Heart left ventricle (tissue), 16 donors: ENCODE measurements at regions not wholly inside any gene's neighbourhood (a gene's known extent, or its start where the extent isn't known, plus 50 kb on each side); places are given as distances from the start of the nearest gene placed in this dataset.

Experiments used
- ATAC-seq, 4 donors: fragments of 200-7000 bp; cut with Tn5 transposase; one replicate each; pipeline ENCODE4 v1.9.1; 2020 to 2022; ENCODE audit warnings: moderate library complexity in 4 of 4, mild to moderate bottlenecking in 3 of 4, moderate number of reproducible peaks in 1 of 4
- DNase-seq, 5 donors: peaks; one replicate each; pipeline ENCODE4 v3.0.0-alpha.2; 2020
- H3K27ac ChIP-seq, 12 donors: fragments of 200-600 bp; sonication (generic) in 4 of 12; one replicate each; pipeline versions ENCODE4 v1.5.0 to v1.8.0; 2016 to 2022; ENCODE audit warnings: mild to moderate bottlenecking in 2 of 12
- H3K27me3 ChIP-seq, 9 donors: fragments of 200-600 bp; sonication (generic) in 2 of 9; one replicate each; pipeline versions ENCODE4 v1.5.1 to v1.8.0; 2016 to 2022; ENCODE audit warnings: mild to moderate bottlenecking in 3 of 9
- H3K36me3 ChIP-seq, 9 donors: fragments of 200-600 bp; sonication (generic) in 2 of 9; one replicate each; pipeline versions ENCODE4 v1.5.0 to v1.8.0; 2018 to 2022; ENCODE audit warnings: mild to moderate bottlenecking in 2 of 9
- H3K4me1 ChIP-seq, 12 donors: fragments of 200-600 bp; sonication (generic) in 4 of 12; one replicate each; pipeline versions ENCODE4 v1.5.0 to v1.8.0; 2016 to 2022; ENCODE audit warnings: mild to moderate bottlenecking in 3 of 12
- H3K4me3 ChIP-seq, 12 donors: fragments of 200-600 bp; sonication (generic) in 4 of 12; one replicate each; pipeline versions ENCODE4 v1.5.0 to v1.8.0; 2017 to 2022; ENCODE audit warnings: mild to moderate bottlenecking in 9 of 12, moderate library complexity in 4 of 12
- H3K9me3 ChIP-seq, 12 donors: fragments of 200-600 bp; sonication (generic) in 4 of 12; one replicate each; pipeline versions ENCODE4 v1.5.0 to v1.8.0; 2016 to 2022; ENCODE audit warnings: mild to moderate bottlenecking in 1 of 12
- POLR2A ChIP-seq, 2 donors: fragments of 450-650 bp; IDR thresholded peaks; one replicate each; pipeline ENCODE4 v1.6.1; 2017; ENCODE audit warnings: antibody characterized with exemption in 2 of 2, mild to moderate bottlenecking in 2 of 2, moderate library complexity in 2 of 2
- WGBS, 4 donors: extraction: QIAGEN DNeasy Blood & Tissue Kit in 2 of 4; methylation state at CpG; one replicate each; pipeline versions ENCODE4 v1.1.5 to v1.1.7; 2013 to 2018; 5-methylcytosine and 5-hydroxymethylcytosine counted together
- intact Hi-C, 10 donors: fragments of 100-400 bp; cut with DNase I; formaldehyde crosslinking; loops; one replicate each; pipeline versions ENCODE4 v1.11.1 to v1.14.2; 2022
- TF ChIP-seq, protein P1 (sequence below), 12 donors: fragments of 200-600 bp; sonication (generic) in 4 of 12; IDR thresholded peaks; one replicate each; pipeline versions ENCODE4 v1.5.0 to v1.8.0; 2018 to 2022; ENCODE audit warnings: antibody characterized with exemption in 12 of 12, mild to moderate bottlenecking in 5 of 12
- donor health status: ischemic (EF 13 %, LVEDD 7.1; RV severe dilation, severe dysfunction).
- donor health status: healthy with polysubstance abuse.
- donor health status: DM: no; HTN: yes; CAD: no.
- donor health status: DM: no; HTN: no; CAD: no.
- donor health status: ischemic (EF 25% LVEDD 6.9; RV normal size, moderate dysfunction).
- donor health status: ischemic (EF 25% LVEDD 5.7; RV mildly dilated, moderate dysfunction).
- donor health status: healthy.
- donor health status: DM: yes; HTN: yes; CAD: no.
- donor health status: ischemic (EF 35%, LVEDD 5.7; RV mildly dilated, moderate dysfunction).
- donor health status: nonischemic (EF 11% LVEDD 7.7; RV severe dilation, severe dysfunction).
- donor health status: DM: yes; HTN: yes; CAD: no.
- donor health status: PGD.
- donor health status: ischemic (EF 29% LVEDD 5.4; RV normal size, mild dysfunction).
- donor health status: nonischemic (EF 23%, LVEDD 6.1; RV moderate dilation, normal function).

DNA sequence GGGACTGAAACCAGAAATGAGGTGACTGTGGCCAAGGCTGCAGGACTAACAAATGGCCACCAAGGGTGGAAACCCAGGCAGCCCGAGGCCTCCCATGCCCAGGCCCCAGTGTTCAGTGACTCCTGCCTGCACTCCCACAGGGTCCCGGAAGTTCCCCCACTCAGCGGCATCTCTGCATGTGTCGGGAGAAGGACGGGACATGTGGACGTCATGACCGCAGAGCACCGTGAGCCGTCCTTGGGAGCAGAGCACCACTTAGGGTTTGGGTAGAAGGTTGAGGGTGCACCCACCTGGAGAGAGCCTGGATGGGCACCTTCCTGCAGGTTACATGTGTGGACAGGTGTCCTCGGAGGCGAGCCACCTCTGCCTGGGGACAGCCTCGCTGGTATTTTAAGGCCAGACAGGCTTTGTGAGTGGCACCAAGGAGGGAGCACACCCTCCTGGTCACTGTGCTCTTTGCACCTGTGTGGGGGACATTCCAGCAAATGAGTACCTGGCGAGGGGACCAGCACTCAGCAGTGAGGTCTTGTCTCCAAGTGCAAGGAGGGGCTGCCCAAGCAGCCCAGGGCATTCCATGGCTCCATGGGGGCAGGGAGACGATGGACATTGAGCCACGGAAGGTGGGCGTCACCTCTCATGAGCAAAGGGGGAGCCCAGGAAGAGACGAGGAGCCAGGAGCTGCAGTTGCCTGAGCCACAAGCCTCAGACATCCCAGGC is 95.3 kb upstream of the TCERG1L start:
- no peak for ATAC-seq
- intact Hi-C loops = no loop called here
- H3K4me1 ChIP-seq = no peaks in the 10 kb centered on the region
- no peak overlapping the region for H3K27ac ChIP-seq
- no peak for TF ChIP-seq POLR2A (IDR thresholded peaks at IDR 0.05)
- TF ChIP-seq, protein P1, sequence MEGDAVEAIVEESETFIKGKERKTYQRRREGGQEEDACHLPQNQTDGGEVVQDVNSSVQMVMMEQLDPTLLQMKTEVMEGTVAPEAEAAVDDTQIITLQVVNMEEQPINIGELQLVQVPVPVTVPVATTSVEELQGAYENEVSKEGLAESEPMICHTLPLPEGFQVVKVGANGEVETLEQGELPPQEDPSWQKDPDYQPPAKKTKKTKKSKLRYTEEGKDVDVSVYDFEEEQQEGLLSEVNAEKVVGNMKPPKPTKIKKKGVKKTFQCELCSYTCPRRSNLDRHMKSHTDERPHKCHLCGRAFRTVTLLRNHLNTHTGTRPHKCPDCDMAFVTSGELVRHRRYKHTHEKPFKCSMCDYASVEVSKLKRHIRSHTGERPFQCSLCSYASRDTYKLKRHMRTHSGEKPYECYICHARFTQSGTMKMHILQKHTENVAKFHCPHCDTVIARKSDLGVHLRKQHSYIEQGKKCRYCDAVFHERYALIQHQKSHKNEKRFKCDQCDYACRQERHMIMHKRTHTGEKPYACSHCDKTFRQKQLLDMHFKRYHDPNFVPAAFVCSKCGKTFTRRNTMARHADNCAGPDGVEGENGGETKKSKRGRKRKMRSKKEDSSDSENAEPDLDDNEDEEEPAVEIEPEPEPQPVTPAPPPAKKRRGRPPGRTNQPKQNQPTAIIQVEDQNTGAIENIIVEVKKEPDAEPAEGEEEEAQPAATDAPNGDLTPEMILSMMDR (IDR thresholded peaks at IDR 0.05) = no peak
- 78 to 85% (median 80%) methylated on average over 12 to 17 of the region's 17 CpGs for WGBS, 4 donors
- DNase-seq = no peak
- no peak overlapping the region for H3K4me3 ChIP-seq
- H3K9me3 ChIP-seq = no peaks in the 10 kb centered on the region
- H3K36me3 ChIP-seq = no peaks in the 10 kb centered on the region
- peaks cover 0 to 15% (median 0%) of the 10 kb centered on the region in 9 donors for H3K27me3 ChIP-seq

DNA sequence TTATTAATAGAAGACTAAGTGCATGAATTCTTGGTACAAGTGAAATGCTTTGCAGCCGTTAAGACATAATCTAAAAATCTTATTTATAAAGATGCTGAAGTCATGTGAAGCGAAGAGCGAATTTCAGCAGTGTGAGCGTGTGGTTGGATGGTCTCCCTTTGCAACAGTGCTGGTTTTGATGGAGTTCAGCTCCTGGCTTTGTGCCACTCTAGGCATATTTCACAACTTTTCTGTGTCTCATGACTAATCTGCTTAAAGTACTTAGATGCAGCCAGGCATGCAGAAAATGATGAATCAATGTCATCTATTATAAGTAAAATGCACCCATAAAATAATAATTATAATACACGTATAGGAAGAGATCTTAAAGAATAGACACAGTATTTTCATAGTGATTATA is 107.2 kb upstream of the TCERG1L start:
- WGBS, 4 donors = 84 to 92% (median 88%) methylated on average over 5 of the region's 5 CpGs
- no peak overlapping the region for H3K4me3 ChIP-seq
- TF ChIP-seq, protein P1 (IDR thresholded peaks at IDR 0.05) = no peak
- no peak for TF ChIP-seq POLR2A (IDR thresholded peaks at IDR 0.05)
- no peaks in the 10 kb centered on the region for H3K4me1 ChIP-seq
- H3K27me3 ChIP-seq = no peaks in the 10 kb centered on the region
- peaks cover 0 to 9% (median 0%) of the 10 kb centered on the region in 12 donors for H3K9me3 ChIP-seq
- ATAC-seq (no peak), DNase-seq (no peak)
- H3K36me3 ChIP-seq = no peaks in the 10 kb centered on the region
- no peak overlapping the region for H3K27ac ChIP-seq
- intact Hi-C loops = no loop called here

DNA sequence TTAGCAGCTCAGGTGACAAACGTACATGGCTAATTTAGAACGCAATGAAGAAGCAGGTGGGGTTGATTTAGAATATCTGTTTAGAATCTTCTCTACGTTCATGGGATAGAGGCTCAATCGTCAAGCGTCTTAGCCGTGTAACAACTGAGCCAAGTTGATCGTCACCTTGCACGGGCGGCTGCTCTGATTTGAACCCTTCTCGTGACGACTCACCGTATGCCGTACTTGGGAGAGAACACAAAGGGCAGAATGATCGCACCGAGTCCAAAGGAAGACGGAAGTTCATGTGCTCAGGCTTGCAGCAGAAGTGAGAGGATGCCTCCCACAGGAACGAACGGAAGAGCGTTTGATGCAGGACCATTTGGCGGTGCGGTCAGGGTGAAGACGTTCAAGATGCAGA is 108.3 kb upstream of the TCERG1L start:
- Histone ChIP-seq H3K4me1 (no peaks in the 10 kb centered on the region), H3K4me3 (no peak overlapping the region), H3K27me3 (peaks cover 0 to 9% (median 0%) of the 10 kb centered on the region in 9 donors), H3K9me3 (peaks cover 0 to 9% (median 0%) of the 10 kb centered on the region in 12 donors), H3K36me3 (no peaks in the 10 kb centered on the region), H3K27ac (no peak overlapping the region)
- intact Hi-C loops = no loop called here
- TF ChIP-seq POLR2A (IDR thresholded peaks at IDR 0.05) = no peak
- TF ChIP-seq, protein P1 (IDR thresholded peaks at IDR 0.05) = no peak
- WGBS, 4 donors = 89 to 94% (median 92%) methylated on average over 22 of the region's 22 CpGs
- DNase-seq (peak in 1 of 5 donors; percentile 30), ATAC-seq (no peak)

DNA sequence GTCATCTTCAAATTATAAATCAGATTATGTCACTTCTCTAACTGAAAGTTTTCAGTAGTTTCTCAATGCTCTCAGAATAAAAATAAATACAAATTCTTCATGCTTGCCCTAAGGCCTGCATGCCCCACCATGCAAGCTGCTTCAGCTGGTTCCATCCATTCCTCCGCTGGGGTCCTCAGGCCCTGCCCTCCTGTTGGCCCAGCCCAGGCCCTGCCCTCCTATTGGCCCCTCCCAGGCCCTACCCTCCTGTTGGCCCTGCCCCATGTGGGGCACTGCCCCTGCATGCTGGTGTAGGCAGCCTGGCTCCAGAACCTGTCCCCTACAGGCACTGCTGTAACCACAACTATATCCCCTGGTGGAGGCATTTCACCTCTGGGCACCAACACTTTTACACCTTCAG is 109.3 kb upstream of the TCERG1L start:
- H3K9me3 ChIP-seq = peaks cover 0 to 9% (median 0%) of the 10 kb centered on the region in 12 donors
- intact Hi-C loops = no loop called here
- no peak overlapping the region for H3K27ac ChIP-seq
- H3K36me3 ChIP-seq = no peaks in the 10 kb centered on the region
- no peak overlapping the region for H3K4me3 ChIP-seq
- peak in 1 of 5 donors; percentile 13 for DNase-seq
- H3K27me3 ChIP-seq = peaks cover 0 to 13% (median 0%) of the 10 kb centered on the region in 9 donors
- WGBS, 4 donors = 89 to 96% (median 91%) methylated on average over 1 of the region's 1 CpG
- H3K4me1 ChIP-seq = no peaks in the 10 kb centered on the region
- ATAC-seq = no peak
- TF ChIP-seq, protein P1 (IDR thresholded peaks at IDR 0.05) = no peak
- no peak for TF ChIP-seq POLR2A (IDR thresholded peaks at IDR 0.05)
